GM12878 (cell line): ENCODE measurements at regions not wholly inside any gene's neighbourhood (a gene's known extent, or its start where the extent isn't known, plus 50 kb on each side); places are given as distances from the start of the nearest gene placed in this dataset.

Experiments
- ATAC-seq: fragments of 200-7000 bp; cut with Tn5 transposase; 3 replicates; pipeline ENCODE4 v1.9.1; 2020; ENCODE audit warnings: mild to moderate bottlenecking, moderate library complexity
- BruUV-seq: library from RNA; stranded (reverse); fragments of 400-500 nt; replicated peaks from 2 replicates; lab custom pipeline; 2021; lab: Mats Ljungman, UMichigan
- CTCF ChIA-PET: fragments of 300-600 bp; sonication (Branson Sonifier 250); formaldehyde crosslinking; extraction: SDS; loops from one replicate; lab custom pipeline; 2021; ENCODE audit warnings: inconsistent platforms; lab: Yijun Ruan, JAX
- POLR2A ChIA-PET: fragments of 350-600 bp; formaldehyde crosslinking; extraction: SDS; loops from one replicate; lab custom pipeline; 2021; ENCODE audit warnings: inconsistent platforms; lab: Charles Lee
- RAD21 ChIA-PET: fragments of 300-600 bp; sonication (Branson Sonifier 250); formaldehyde crosslinking; loops from one replicate; lab custom pipeline; 2023; ENCODE audit warnings: antibody characterized with exemption; ENCODE audit not compliant: unreplicated experiment; lab: Charles Lee
- SMC1A ChIA-PET: fragments of 300-600 bp; sonication (Branson Sonifier 250); formaldehyde crosslinking; loops from one replicate; lab custom pipeline; 2023; ENCODE audit not compliant: unreplicated experiment, uncharacterized antibody; lab: Charles Lee
- DNase-seq: peaks from one replicate; pipeline ENCODE4 v3.0.0-alpha.2; 2011; ENCODE audit warnings: low read depth, low spot score
- FAIRE-seq: peaks from 3 replicates; lab custom pipeline; 2011; peaks lifted over from hg19 to GRCh38; lab: Jason Lieb, UNC
- H2AFZ ChIP-seq: 2 replicates; pipeline ENCODE4 v1.6.0; 2011; ENCODE audit warnings: low read depth, low read length, control low read depth; ENCODE audit not compliant: control insufficient read depth
- H3K27ac ChIP-seq: 2 replicates; pipeline ENCODE4 v1.5.1; 2011; ENCODE audit warnings: control low read depth; ENCODE audit not compliant: control insufficient read depth, insufficient read depth
- H3K27me3 ChIP-seq, 2 experiments: replicated peaks in 1 of 2; 2 replicates each; pipeline versions ENCODE4 v1.6.0 to v1.6.1; 2011; ENCODE audit warnings: low read length in 1 of 2; ENCODE audit not compliant: control insufficient read depth in 2 of 2, insufficient read depth in 2 of 2
- H3K36me3 ChIP-seq, 2 experiments: 2 replicates each; pipeline ENCODE4 v1.5.1; 2011; ENCODE audit warnings: low read length in 1 of 2; ENCODE audit not compliant: control insufficient read depth in 2 of 2, insufficient read depth in 2 of 2
- H3K4me1 ChIP-seq: 2 replicates; pipeline ENCODE4 v1.6.1; 2011; ENCODE audit warnings: mild to moderate bottlenecking, low read length, moderate library complexity, mixed read lengths; ENCODE audit not compliant: control insufficient read depth, insufficient read depth
- H3K4me2 ChIP-seq: 2 replicates; pipeline ENCODE4 v1.6.0; 2011; ENCODE audit warnings: control low read depth; ENCODE audit not compliant: control insufficient read depth, insufficient read depth
- H3K4me3 ChIP-seq: fragments of 200-600 bp; sonication (generic); 2 replicates; pipeline ENCODE4 v1.5.1; 2016
- H3K79me2 ChIP-seq: 2 replicates; pipeline ENCODE4 v1.6.0; 2011; ENCODE audit warnings: low read length; ENCODE audit not compliant: control insufficient read depth, insufficient read depth
- H3K9ac ChIP-seq: 2 replicates; pipeline ENCODE4 v1.8.0; 2011; ENCODE audit warnings: low read length, control low read depth, mixed read lengths; ENCODE audit not compliant: control insufficient read depth, insufficient read depth
- H3K9me3 ChIP-seq: replicated peaks from 3 replicates; pipeline ENCODE4 v1.5.1; 2011; ENCODE audit warnings: mild to moderate bottlenecking, low read length; ENCODE audit not compliant: control insufficient read depth, insufficient read depth
- H4K20me1 ChIP-seq: 2 replicates; pipeline ENCODE4 v1.6.0; 2011; ENCODE audit not compliant: control insufficient read depth, insufficient read depth
- BRCA1 ChIP-seq: IDR thresholded peaks from 2 replicates; pipeline ENCODE4 v1.6.1; 2011; ENCODE audit warnings: low read depth, low read length, improper control_type of control experiment
- HDAC2 ChIP-seq: fragments of 200-600 bp; sonication (generic); IDR thresholded peaks from 2 replicates; pipeline ENCODE4 v1.6.1; 2017
- HDAC6 ChIP-seq: fragments of 200-600 bp; sonication (generic); IDR thresholded peaks from one replicate; pipeline ENCODE4 v1.8.0; 2017; ENCODE audit warnings: antibody characterized with exemption; ENCODE audit not compliant: unreplicated experiment
- HDGF ChIP-seq: fragments of 450-650 bp; IDR thresholded peaks from 2 replicates; pipeline ENCODE4 v1.6.1; 2016; ENCODE audit warnings: antibody characterized with exemption
- KAT2A ChIP-seq: conservative IDR thresholded peaks from 2 replicates; pipeline ENCODE4 v1.6.1; 2011; ENCODE audit warnings: low read depth, low read length; ENCODE audit not compliant: control insufficient read depth
- KDM1A ChIP-seq: fragments of 200-600 bp; sonication (generic); IDR thresholded peaks from 2 replicates; pipeline ENCODE4 v1.6.1; 2016; ENCODE audit warnings: borderline replicate concordance
- LARP7 ChIP-seq: fragments of 450-650 bp; IDR thresholded peaks from 2 replicates; pipeline ENCODE4 v1.6.1; 2017; ENCODE audit warnings: mild to moderate bottlenecking
- MLLT1 ChIP-seq: fragments of 450-650 bp; IDR thresholded peaks from 2 replicates; pipeline ENCODE4 v1.6.1; 2016; ENCODE audit warnings: mild to moderate bottlenecking
- MTA2 ChIP-seq: fragments of 450-650 bp; IDR thresholded peaks from 2 replicates; pipeline ENCODE4 v1.6.1; 2016; ENCODE audit warnings: low read depth, mild to moderate bottlenecking, moderate library complexity
- MYC ChIP-seq: IDR thresholded peaks from 2 replicates; pipeline ENCODE4 v1.6.1; 2011; ENCODE audit warnings: mild to moderate bottlenecking, low read length, moderate library complexity, inconsistent platforms; ENCODE audit not compliant: insufficient read depth, insufficient replicate concordance, insufficient read length, severe bottlenecking
- NFYA ChIP-seq: IDR thresholded peaks from 2 replicates; pipeline ENCODE4 v1.6.1; 2011; ENCODE audit warnings: low read depth, mild to moderate bottlenecking, low read length, improper control_type of control experiment, borderline replicate concordance
- NFYB ChIP-seq: IDR thresholded peaks from 2 replicates; pipeline ENCODE4 v1.6.1; 2011; ENCODE audit warnings: low read depth, mild to moderate bottlenecking, low read length, improper control_type of control experiment, moderate library complexity; ENCODE audit not compliant: insufficient read depth
- POLR2A ChIP-seq: IDR thresholded peaks from 2 replicates; pipeline ENCODE4 v1.6.1; 2011; ENCODE audit warnings: low read depth, mild to moderate bottlenecking, low read length
- RUNX3 ChIP-seq: IDR thresholded peaks from 2 replicates; pipeline ENCODE4 v1.6.1; 2012; ENCODE audit warnings: low read length, inconsistent platforms
- SIN3A ChIP-seq: IDR thresholded peaks from 2 replicates; pipeline ENCODE4 v1.6.1; 2012; ENCODE audit warnings: low read depth, low read length, improper control_type of control experiment
- SIX5 ChIP-seq: IDR thresholded peaks from 2 replicates; pipeline ENCODE4 v1.6.1; 2011; ENCODE audit warnings: mild to moderate bottlenecking, low read depth, low read length, moderate library complexity; ENCODE audit not compliant: severe bottlenecking
- YY1 ChIP-seq: IDR thresholded peaks from 2 replicates; pipeline ENCODE4 v1.6.1; 2011; ENCODE audit warnings: low read depth, mild to moderate bottlenecking, low read length
- ZBTB11 ChIP-seq: fragments of 450-650 bp; formaldehyde crosslinking; IDR thresholded peaks from 2 replicates; pipeline ENCODE4 v1.5.0; 2022; ENCODE audit warnings: mild to moderate bottlenecking, missing genetic modification characterization
- WGBS: methylation state at CpG from one replicate; pipeline ENCODE4 v1.1.6; 2016; ENCODE audit warnings: low lambda C conversion rate; ENCODE audit not compliant: insufficient replicate concordance, insufficient coverage; ENCODE audit errors: missing lambda C conversion rate; 5-methylcytosine and 5-hydroxymethylcytosine counted together
- in situ Hi-C: fragments of 300-500 bp; cut with MboI; formaldehyde crosslinking; loops from 9 replicates; pipeline ENCODE4 v1.14.3; 2018; ENCODE audit warnings: mixed read lengths
- intact Hi-C: fragments of 100-400 bp; cut with micrococcal nuclease; formaldehyde crosslinking; loops from one replicate; pipeline ENCODE4 v1.14.2; 2022; ENCODE audit not compliant: unreplicated experiment

- TF ChIP-seq ZBTB11 (CRISPR knock-in tag) = no peak
- TF ChIP-seq RUNX3 = no peak
- TF ChIP-seq NFYA = no peak
- TF ChIP-seq LARP7 = no peak
- TF ChIP-seq MLLT1 = no peak
- no peak for TF ChIP-seq MTA2
- TF ChIP-seq POLR2A = no peak
Observed at GRCh38 chr3:151944356-151944755, 70.9 kb downstream of the SUCNR1 start (continued).

- FAIRE-seq = no peak
- POLR2A ChIA-PET = no interaction called here
- in situ Hi-C loops (no loop called here), intact Hi-C loops (no loop called here)
- Histone ChIP-seq H4K20me1 (no peaks in the 10 kb centered on the region), H3K9ac (no peak overlapping the region), H2AFZ (no peak overlapping the region), H3K36me3 (no peaks in the 10 kb centered on the region), H3K4me2 (no peak overlapping the region), H3K9me3 (no peaks in the 10 kb centered on the region), H3K79me2 (no peaks in the 10 kb centered on the region), H3K4me3 (no peak overlapping the region), H3K4me1 (no peaks in the 10 kb centered on the region), H3K27me3 (peaks cover 0 to 2% of the 10 kb centered on the region in 2 experiments; a peak in 1 of 4 replicates), H3K27ac (no peak overlapping the region)
- SMC1A ChIA-PET = interaction anchor here (0.7 kb wide), 1 partner anchor 769 kb away, joined by 3 read pairs; no protein-coding TSS in a partner anchor
- CTCF ChIA-PET = no interaction called here
- no TSS peak for BruUV-seq
- no peak for DNase-seq
- WGBS = 37% methylated on average over 1 of the region's 1 CpG
- no peak for ATAC-seq
- RAD21 ChIA-PET = interaction anchor here (1.1 kb wide), 1 partner anchor 16 kb away, joined by 3 read pairs; no protein-coding TSS in a partner anchor
- TF ChIP-seq MLLT1 (no peak), YY1 (no peak), KAT2A (no peak), SIN3A (no peak), HDAC2 (no peak), HDGF (no peak), SIX5 (no peak), KDM1A (no peak), BRCA1 (no peak), HDAC6 (no peak), NFYB (no peak), MYC (no peak)
Observed at GRCh38 chr3:151946606-151947005, 73.2 kb downstream of the SUCNR1 start.
